ENCODE measurements at regions not wholly inside any gene's neighbourhood (a gene's known extent, or its start where the extent isn't known, plus 50 kb on each side); places are given as distances from the start of the nearest gene placed in this dataset.

DNA sequence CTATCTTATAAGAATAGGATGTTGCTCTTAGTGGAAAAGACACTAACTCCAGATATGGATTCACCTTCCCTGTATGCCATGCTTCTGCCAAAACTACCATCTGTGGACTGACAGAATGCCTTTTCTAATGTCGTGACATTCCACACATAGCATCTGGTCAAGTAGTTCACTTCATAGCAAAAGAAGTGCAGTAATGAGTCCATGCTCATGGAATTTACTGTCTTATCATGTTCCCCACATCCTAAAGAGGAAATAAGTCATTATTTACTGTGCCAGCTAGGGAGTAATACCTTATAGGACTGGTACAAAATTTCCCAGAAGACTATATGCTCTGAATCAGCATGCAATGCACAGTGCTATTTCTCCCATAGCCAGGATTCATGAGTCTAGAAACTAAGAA lies 562.4 kb downstream of the TLL1 start:
- no peak for ATAC-seq
- TF ChIP-seq, protein P1, sequence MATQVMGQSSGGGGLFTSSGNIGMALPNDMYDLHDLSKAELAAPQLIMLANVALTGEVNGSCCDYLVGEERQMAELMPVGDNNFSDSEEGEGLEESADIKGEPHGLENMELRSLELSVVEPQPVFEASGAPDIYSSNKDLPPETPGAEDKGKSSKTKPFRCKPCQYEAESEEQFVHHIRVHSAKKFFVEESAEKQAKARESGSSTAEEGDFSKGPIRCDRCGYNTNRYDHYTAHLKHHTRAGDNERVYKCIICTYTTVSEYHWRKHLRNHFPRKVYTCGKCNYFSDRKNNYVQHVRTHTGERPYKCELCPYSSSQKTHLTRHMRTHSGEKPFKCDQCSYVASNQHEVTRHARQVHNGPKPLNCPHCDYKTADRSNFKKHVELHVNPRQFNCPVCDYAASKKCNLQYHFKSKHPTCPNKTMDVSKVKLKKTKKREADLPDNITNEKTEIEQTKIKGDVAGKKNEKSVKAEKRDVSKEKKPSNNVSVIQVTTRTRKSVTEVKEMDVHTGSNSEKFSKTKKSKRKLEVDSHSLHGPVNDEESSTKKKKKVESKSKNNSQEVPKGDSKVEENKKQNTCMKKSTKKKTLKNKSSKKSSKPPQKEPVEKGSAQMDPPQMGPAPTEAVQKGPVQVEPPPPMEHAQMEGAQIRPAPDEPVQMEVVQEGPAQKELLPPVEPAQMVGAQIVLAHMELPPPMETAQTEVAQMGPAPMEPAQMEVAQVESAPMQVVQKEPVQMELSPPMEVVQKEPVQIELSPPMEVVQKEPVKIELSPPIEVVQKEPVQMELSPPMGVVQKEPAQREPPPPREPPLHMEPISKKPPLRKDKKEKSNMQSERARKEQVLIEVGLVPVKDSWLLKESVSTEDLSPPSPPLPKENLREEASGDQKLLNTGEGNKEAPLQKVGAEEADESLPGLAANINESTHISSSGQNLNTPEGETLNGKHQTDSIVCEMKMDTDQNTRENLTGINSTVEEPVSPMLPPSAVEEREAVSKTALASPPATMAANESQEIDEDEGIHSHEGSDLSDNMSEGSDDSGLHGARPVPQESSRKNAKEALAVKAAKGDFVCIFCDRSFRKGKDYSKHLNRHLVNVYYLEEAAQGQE (IDR thresholded peaks at IDR 0.05): no peak
- TF ChIP-seq ZSCAN20 (CRISPR knock-in tag; IDR thresholded peaks at IDR 0.05): no peak
- TF ChIP-seq ZFP36 (IDR thresholded peaks at IDR 0.05; ENCODE audit: borderline replicate concordance, partially characterized antibody): no peak
- Histone ChIP-seq H3K9me3 (no peaks in the 10 kb centered on the region), H3K4me3 (no peak overlapping the region), H3K4me2 (no peak overlapping the region), H3K27ac (no peak overlapping the region), H3K4me1 (no peaks in the 10 kb centered on the region)
- peak in 1 of 2 experiments; percentile 0 for DNase-seq (ENCODE audit: low read depth in 1 of 2, low spot score in 1 of 2)
- no peak for FAIRE-seq
- 0% methylated on average over 1 of the region's 1 CpG for WGBS (ENCODE audit: missing lambda C conversion rate)
- ChIA-PET POLR2A (no interaction called here), CTCF (no interaction called here)

DNA sequence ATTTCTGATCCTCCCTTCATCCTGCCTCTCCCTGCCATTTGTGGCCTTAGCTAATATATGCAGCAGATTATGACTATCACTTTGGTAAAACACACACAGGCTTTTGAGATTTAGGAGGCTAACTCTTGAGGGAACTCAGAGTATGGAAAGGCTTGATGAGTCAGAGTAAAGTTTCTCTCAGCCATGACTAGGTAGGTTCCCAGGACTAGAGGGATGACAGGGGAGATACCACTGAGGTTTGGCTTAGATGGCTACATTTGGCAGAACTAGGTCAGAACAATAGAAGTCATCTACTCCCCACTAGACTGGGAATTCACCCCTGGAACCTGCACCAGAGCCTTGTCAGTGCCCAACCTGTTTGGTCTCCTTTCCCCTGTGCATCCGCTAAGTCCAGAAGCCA lies 585.7 kb downstream of the TLL1 start:
- CTCF ChIA-PET: no interaction called here
- peaks cover 6% of the 10 kb centered on the region; the same call in 1 of the 3 replicates for H3K4me1 ChIP-seq
- FAIRE-seq (no peak), DNase-seq (ENCODE audit: low read depth in 1 of 2, low spot score in 1 of 2) (no peak), ATAC-seq (no peak)
- no peak overlapping the region for H3K27ac ChIP-seq
- no peak overlapping the region for H3K4me3 ChIP-seq
- no peak for TF ChIP-seq SREBF2 (IDR thresholded peaks at IDR 0.05)
- TF ChIP-seq PHF8 (IDR thresholded peaks at IDR 0.05; ENCODE audit: borderline replicate concordance, low read depth): no peak
- no peak for TF ChIP-seq JUNB (IDR thresholded peaks at IDR 0.05)
- no peak for TF ChIP-seq ESRRA (IDR thresholded peaks at IDR 0.05; ENCODE audit: borderline replicate concordance, low read length)
- TF ChIP-seq HOXB5 (CRISPR knock-in tag; IDR thresholded peaks at IDR 0.05): no peak
- no peak for TF ChIP-seq FOSB (CRISPR knock-in tag; IDR thresholded peaks at IDR 0.05)
- no peak for TF ChIP-seq NFE2L2 (conservative IDR thresholded peaks at IDR 0.05; ENCODE audit: low read length)
- TF ChIP-seq, protein P2, sequence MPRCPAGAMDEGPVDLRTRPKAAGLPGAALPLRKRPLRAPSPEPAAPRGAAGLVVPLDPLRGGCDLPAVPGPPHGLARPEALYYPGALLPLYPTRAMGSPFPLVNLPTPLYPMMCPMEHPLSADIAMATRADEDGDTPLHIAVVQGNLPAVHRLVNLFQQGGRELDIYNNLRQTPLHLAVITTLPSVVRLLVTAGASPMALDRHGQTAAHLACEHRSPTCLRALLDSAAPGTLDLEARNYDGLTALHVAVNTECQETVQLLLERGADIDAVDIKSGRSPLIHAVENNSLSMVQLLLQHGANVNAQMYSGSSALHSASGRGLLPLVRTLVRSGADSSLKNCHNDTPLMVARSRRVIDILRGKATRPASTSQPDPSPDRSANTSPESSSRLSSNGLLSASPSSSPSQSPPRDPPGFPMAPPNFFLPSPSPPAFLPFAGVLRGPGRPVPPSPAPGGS (IDR thresholded peaks at IDR 0.05): no peak
- TF ChIP-seq, protein P3, sequence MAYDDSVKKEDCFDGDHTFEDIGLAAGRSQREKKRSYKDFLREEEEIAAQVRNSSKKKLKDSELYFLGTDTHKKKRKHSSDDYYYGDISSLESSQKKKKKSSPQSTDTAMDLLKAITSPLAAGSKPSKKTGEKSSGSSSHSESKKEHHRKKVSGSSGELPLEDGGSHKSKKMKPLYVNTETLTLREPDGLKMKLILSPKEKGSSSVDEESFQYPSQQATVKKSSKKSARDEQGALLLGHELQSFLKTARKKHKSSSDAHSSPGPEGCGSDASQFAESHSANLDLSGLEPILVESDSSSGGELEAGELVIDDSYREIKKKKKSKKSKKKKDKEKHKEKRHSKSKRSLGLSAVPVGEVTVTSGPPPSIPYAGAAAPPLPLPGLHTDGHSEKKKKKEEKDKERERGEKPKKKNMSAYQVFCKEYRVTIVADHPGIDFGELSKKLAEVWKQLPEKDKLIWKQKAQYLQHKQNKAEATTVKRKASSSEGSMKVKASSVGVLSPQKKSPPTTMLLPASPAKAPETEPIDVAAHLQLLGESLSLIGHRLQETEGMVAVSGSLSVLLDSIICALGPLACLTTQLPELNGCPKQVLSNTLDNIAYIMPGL (CRISPR knock-in tag; IDR thresholded peaks at IDR 0.05; ENCODE audit: borderline replicate concordance): no peak
- TF ChIP-seq ZSCAN20 (CRISPR knock-in tag; IDR thresholded peaks at IDR 0.05): no peak
- TF ChIP-seq HOXB13 (CRISPR knock-in tag; IDR thresholded peaks at IDR 0.05; ENCODE audit: low read depth): no peak
- no peaks in the 10 kb centered on the region for H3K9me3 ChIP-seq
- no peak overlapping the region for H3K4me2 ChIP-seq
- POLR2A ChIA-PET: no interaction called here
- WGBS (ENCODE audit: missing lambda C conversion rate): 91% methylated on average over 1 of the region's 1 CpG

DNA sequence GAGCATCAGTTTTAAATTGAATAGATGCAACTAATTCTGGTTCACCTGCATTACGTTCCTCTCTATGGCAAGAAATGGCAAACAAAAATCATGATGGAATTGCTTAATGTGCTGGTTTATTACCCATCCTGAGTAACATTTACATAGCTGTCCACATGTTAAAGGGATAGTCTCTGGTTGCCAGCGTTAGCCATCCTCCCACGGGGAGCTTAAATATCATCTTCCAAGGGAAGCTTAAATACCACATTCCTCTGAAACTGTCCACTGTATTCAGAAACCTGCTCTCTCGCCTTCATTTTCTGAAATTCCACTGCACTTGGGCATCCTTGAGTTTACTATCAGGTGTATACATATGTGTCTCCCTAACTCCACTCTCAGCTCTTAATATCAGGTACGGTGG lies 586.6 kb downstream of the TLL1 start:
- peaks cover 6% of the 10 kb centered on the region; the same call in 1 of the 3 replicates for H3K4me1 ChIP-seq
- no peaks in the 10 kb centered on the region for H3K9me3 ChIP-seq
- H3K27ac ChIP-seq: no peak overlapping the region
- no peak for FAIRE-seq
- ChIA-PET POLR2A (no interaction called here), CTCF (interaction anchor here (0.6 kb wide), 1 partner anchor 1193 kb away, joined by 3 read pairs; no protein-coding TSS in a partner anchor)
- no peak for DNase-seq (ENCODE audit: low read depth in 1 of 2, low spot score in 1 of 2)
- WGBS (ENCODE audit: missing lambda C conversion rate): 52% methylated on average over 5 of the region's 5 CpGs
- no peak for ATAC-seq
- no peak overlapping the region for H3K4me3 ChIP-seq
- no peak overlapping the region for H3K4me2 ChIP-seq
- TF ChIP-seq HEYL (CRISPR knock-in tag; IDR thresholded peaks at IDR 0.05): no peak
- no peak for TF ChIP-seq ZC3H11A (IDR thresholded peaks at IDR 0.05)
- no peak for TF ChIP-seq CHD2 (IDR thresholded peaks at IDR 0.05; ENCODE audit: low read length, partially characterized antibody)
- TF ChIP-seq EHMT2 (IDR thresholded peaks at IDR 0.05; ENCODE audit: low read depth): no peak
- TF ChIP-seq, protein P4, sequence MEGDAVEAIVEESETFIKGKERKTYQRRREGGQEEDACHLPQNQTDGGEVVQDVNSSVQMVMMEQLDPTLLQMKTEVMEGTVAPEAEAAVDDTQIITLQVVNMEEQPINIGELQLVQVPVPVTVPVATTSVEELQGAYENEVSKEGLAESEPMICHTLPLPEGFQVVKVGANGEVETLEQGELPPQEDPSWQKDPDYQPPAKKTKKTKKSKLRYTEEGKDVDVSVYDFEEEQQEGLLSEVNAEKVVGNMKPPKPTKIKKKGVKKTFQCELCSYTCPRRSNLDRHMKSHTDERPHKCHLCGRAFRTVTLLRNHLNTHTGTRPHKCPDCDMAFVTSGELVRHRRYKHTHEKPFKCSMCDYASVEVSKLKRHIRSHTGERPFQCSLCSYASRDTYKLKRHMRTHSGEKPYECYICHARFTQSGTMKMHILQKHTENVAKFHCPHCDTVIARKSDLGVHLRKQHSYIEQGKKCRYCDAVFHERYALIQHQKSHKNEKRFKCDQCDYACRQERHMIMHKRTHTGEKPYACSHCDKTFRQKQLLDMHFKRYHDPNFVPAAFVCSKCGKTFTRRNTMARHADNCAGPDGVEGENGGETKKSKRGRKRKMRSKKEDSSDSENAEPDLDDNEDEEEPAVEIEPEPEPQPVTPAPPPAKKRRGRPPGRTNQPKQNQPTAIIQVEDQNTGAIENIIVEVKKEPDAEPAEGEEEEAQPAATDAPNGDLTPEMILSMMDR (IDR thresholded peaks at IDR 0.05): no peak
- TF ChIP-seq, protein P5, sequence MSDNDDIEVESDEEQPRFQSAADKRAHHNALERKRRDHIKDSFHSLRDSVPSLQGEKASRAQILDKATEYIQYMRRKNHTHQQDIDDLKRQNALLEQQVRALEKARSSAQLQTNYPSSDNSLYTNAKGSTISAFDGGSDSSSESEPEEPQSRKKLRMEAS (IDR thresholded peaks at IDR 0.05): no peak
- TF ChIP-seq, protein P6, sequence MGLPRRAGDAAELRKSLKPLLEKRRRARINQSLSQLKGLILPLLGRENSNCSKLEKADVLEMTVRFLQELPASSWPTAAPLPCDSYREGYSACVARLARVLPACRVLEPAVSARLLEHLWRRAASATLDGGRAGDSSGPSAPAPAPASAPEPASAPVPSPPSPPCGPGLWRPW (IDR thresholded peaks at IDR 0.05): no peak
